Fibroblast of mammary gland (primary cell): ENCODE measurements at regions not wholly inside any gene's neighbourhood (a gene's known extent, or its start where the extent isn't known, plus 50 kb on each side); places are given as distances from the start of the nearest gene placed in this dataset.

Experiments used
- DNase-seq: peaks from one replicate; pipeline ENCODE4 v3.0.0-alpha.2; 2010; ENCODE audit warnings: low read depth
- H3K4me3 ChIP-seq: 2 replicates; pipeline ENCODE4 v1.5.1; 2011; ENCODE audit warnings: low read depth, mild to moderate bottlenecking, low read length, moderate library complexity; ENCODE audit not compliant: control insufficient read depth
- TF ChIP-seq, protein P1 (sequence below): conservative IDR thresholded peaks from 2 replicates; pipeline ENCODE4 v1.5.1; 2011; ENCODE audit warnings: low read depth, low read length, inconsistent platforms; ENCODE audit not compliant: control insufficient read depth, insufficient read depth

DNA sequence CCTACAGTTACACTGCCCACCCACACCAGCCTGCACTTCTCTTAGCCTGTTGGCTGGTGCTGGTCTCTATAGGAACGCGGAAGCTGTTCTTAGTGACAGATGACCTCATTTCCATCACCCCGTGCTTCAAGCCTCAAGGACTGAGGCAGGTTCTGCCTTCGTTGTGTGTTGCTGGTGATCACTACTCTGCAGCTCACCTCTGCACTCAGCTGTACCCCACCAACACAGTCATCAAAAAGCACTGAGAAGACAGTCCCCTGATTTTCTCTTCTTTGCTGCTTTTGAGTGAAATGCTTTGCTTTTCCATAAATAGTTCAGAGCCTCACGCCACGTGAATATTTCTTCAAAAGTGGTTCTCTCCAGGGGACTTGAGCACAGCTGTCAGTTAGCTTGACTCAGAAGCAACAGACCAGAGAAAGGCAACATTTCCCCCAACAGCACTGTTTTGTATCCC, 225.7 kb upstream of the CCDC150 start:
- DNase-seq, result no peak
- H3K4me3 ChIP-seq, result no peak overlapping the region
- TF ChIP-seq, protein P1, sequence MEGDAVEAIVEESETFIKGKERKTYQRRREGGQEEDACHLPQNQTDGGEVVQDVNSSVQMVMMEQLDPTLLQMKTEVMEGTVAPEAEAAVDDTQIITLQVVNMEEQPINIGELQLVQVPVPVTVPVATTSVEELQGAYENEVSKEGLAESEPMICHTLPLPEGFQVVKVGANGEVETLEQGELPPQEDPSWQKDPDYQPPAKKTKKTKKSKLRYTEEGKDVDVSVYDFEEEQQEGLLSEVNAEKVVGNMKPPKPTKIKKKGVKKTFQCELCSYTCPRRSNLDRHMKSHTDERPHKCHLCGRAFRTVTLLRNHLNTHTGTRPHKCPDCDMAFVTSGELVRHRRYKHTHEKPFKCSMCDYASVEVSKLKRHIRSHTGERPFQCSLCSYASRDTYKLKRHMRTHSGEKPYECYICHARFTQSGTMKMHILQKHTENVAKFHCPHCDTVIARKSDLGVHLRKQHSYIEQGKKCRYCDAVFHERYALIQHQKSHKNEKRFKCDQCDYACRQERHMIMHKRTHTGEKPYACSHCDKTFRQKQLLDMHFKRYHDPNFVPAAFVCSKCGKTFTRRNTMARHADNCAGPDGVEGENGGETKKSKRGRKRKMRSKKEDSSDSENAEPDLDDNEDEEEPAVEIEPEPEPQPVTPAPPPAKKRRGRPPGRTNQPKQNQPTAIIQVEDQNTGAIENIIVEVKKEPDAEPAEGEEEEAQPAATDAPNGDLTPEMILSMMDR, result no peak

DNA sequence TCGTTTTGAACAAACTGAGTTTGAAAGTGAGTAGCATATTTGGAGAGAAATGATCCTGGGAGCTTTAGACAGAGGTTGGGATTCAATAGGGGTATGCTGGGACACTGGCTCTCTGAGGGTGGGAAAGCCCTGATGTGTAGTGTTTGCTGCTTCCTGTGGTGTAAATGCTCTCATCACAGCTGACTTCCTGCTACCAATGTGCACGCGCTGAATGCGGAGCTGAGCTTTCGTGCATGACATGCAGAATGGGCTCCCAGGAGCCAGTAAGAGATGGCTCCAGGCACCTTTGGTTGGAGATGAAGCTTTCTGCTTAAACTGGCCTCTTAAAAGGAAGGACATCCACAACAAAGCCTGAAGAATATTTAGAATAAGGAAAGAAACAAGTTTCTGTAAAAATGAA, 224.1 kb upstream of the CCDC150 start:
- no peak for DNase-seq
- no peak overlapping the region for H3K4me3 ChIP-seq
- TF ChIP-seq, protein P1, result no peak

DNA sequence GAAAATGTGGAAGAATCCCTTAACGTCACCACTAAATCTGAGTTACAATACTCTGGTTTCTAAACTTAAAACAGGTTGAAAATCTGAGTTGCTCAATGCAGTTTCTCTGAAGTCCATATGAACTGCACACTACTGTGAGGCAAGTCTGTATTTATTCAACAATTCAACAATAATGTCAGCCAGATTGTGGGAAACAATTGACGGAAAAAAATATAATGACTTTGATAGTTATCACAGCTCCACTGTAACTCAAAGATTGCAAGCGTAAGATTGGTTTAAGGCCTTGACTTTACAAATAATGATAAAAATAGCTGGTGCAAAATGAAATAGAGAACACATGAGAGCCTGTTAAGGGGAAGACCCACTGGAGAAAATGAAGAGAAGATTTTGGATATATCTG, 219.4 kb upstream of the CCDC150 start:
- no peak for DNase-seq
- TF ChIP-seq, protein P1, result no peak
- H3K4me3 ChIP-seq, result no peak overlapping the region

DNA sequence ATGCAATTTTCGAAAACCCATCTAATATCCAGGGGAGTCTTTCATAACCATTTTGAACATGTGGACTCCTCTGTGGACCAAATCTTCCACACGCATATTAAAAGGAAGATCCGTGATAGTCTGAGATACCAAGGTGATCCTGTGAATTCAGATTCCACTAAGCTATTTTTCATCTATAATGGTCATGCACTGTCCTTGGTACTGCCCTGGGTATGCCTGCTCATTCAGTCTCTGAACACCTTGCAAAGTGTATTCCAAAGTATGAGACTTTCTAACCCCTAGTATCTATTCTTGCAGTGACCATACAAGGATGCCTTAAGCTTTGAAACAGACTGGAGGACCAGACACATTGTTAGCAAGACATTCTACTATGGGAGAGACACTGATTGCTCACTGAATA, 217.6 kb upstream of the CCDC150 start:
- TF ChIP-seq, protein P1, result no peak
- H3K4me3 ChIP-seq, result no peak overlapping the region
- DNase-seq, result no peak

GRCh38 chr2:196422361-196422760, 217.2 kb upstream of the CCDC150 start:
- TF ChIP-seq, protein P1, result no peak
- no peak overlapping the region for H3K4me3 ChIP-seq
- no peak for DNase-seq

DNA sequence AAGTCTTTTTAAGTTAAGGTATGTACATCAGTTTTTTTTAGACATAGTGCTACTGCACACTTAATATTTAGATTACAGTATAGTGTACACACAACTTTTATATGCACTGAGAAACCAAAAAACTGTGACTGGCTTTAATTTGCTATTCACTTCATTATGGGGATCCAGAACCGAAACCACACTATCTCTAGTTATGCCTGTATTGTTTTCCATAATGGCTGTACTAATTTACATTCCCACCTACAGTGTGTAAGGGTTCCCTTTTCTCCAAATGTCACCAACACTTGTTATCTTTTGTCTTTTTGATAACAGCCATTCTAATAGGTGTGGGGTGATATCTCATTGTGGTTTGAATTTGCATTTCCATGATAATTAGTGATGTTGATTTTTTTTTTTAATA, 213.4 kb upstream of the CCDC150 start:
- TF ChIP-seq, protein P1, result no peak
- H3K4me3 ChIP-seq, result no peak overlapping the region
- no peak for DNase-seq

DNA sequence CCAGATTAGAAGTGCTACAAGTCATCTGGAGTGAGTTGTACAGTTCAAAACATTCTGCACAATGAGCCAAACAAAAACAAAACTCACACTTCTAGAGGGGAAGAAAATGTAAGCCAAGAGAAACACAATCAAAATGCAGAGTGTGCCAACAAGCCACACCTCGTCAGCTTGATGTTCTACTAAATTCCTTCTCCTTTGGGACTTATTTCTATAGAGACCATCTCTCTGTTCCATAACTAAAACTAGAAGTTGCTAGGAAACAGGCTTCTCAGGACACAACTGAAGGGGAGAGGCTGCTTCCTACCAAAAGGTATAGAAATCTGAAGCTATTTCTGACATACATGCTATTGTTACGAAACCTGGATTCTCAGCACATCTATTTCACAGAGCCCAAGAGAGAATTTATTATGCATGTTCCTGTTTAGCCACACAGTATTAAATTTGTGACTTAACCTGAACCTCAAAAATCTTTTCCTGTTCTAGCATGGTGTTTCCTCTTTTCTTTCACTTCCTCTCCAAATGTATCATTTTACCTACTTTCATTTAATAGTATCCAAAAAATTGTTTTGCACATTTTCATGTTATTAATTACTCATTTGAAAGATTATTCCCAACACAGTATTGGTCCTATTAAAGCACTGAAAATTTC, 211.4 kb upstream of the CCDC150 start:
- no peak overlapping the region for H3K4me3 ChIP-seq
- TF ChIP-seq, protein P1, result no peak
- no peak for DNase-seq
